IMR-90 (cell line): ENCODE measurements at regions not wholly inside any gene's neighbourhood (a gene's known extent, or its start where the extent isn't known, plus 50 kb on each side); places are given as distances from the start of the nearest gene placed in this dataset.

ENCODE experiments used
- ATAC-seq: fragments of 200-7000 bp; cut with Tn5 transposase; 2 replicates; pipeline ENCODE4 v1.9.1; 2020; ENCODE audit warnings: low read depth, mild to moderate bottlenecking, moderate library complexity
- BruUV-seq: library from RNA; stranded (reverse); fragments of 400-500 nt; replicated peaks from 2 replicates; lab custom pipeline; 2021; lab: Mats Ljungman, UMichigan
- CTCF ChIA-PET: fragments of 300-600 bp; formaldehyde crosslinking; extraction: SDS; loops from one replicate; lab custom pipeline; 2021; ENCODE audit warnings: antibody characterized with exemption; lab: Yijun Ruan, JAX
- POLR2A ChIA-PET: fragments of 300-600 bp; sonication (Branson Sonifier 250); formaldehyde crosslinking; loops from one replicate; lab custom pipeline; 2022; ENCODE audit warnings: antibody characterized with exemption; ENCODE audit not compliant: unreplicated experiment; lab: Charles Lee
- DNase-seq: peaks from one replicate; pipeline ENCODE4 v3.0.0; 2013
- H2AFZ ChIP-seq: replicated peaks from 2 replicates; pipeline ENCODE3; 2013; ENCODE audit warnings: low read length, mild to moderate bottlenecking; ENCODE audit not compliant: poor library complexity
- H2AK5ac ChIP-seq: 2 replicates; pipeline ENCODE4 v1.6.1; 2013; ENCODE audit warnings: low read depth, low read length, inconsistent platforms
- H2AK9ac ChIP-seq: replicated peaks from 2 replicates; pipeline ENCODE3; 2013; ENCODE audit warnings: mild to moderate bottlenecking, low read depth, low read length, moderate library complexity; ENCODE audit not compliant: poor library complexity
- H2BK120ac ChIP-seq: 2 replicates; pipeline ENCODE4 v1.6.1; 2013; ENCODE audit warnings: low read depth, low read length, inconsistent platforms
- H2BK15ac ChIP-seq: 3 replicates; pipeline ENCODE4 v1.6.1; 2013; ENCODE audit warnings: low read depth, low read length, inconsistent platforms
- H2BK20ac ChIP-seq: 2 replicates; pipeline ENCODE4 v1.6.1; 2013; ENCODE audit warnings: low read depth, mild to moderate bottlenecking, inconsistent platforms, low read length, moderate library complexity
- H2BK5ac ChIP-seq: 2 replicates; pipeline ENCODE4 v1.6.1; 2013; ENCODE audit warnings: mild to moderate bottlenecking, low read depth, low read length, inconsistent platforms; ENCODE audit not compliant: poor library complexity, severe bottlenecking
- H3K14ac ChIP-seq: replicated peaks from 2 replicates; pipeline ENCODE4 v1.6.1; 2013; ENCODE audit warnings: low read depth, low read length, inconsistent platforms
- H3K18ac ChIP-seq: 2 replicates; pipeline ENCODE4 v1.6.1; 2013; ENCODE audit warnings: low read depth, low read length, control low read depth
- H3K23ac ChIP-seq: 2 replicates; pipeline ENCODE4 v1.6.1; 2013; ENCODE audit warnings: low read depth, low read length, inconsistent platforms
- H3K27ac ChIP-seq: 2 replicates; pipeline ENCODE4 v1.5.1; 2013; ENCODE audit warnings: mild to moderate bottlenecking, control low read depth, low read length; ENCODE audit not compliant: insufficient read depth
- H3K27me3 ChIP-seq: 2 replicates; pipeline ENCODE4 v1.6.1; 2013; ENCODE audit warnings: low read length; ENCODE audit not compliant: control insufficient read depth, insufficient read depth
- H3K36me3 ChIP-seq: 2 replicates; pipeline ENCODE4 v1.6.1; 2013; ENCODE audit warnings: low read length, mixed read lengths; ENCODE audit not compliant: control insufficient read depth, insufficient read depth
- H3K4ac ChIP-seq: 2 replicates; pipeline ENCODE4 v1.6.1; 2013; ENCODE audit warnings: low read depth, low read length, inconsistent platforms
- H3K4me1 ChIP-seq: 2 replicates; pipeline ENCODE4 v1.6.1; 2013; ENCODE audit warnings: low read length, mixed read lengths; ENCODE audit not compliant: control insufficient read depth, insufficient read depth
- H3K4me2 ChIP-seq: 2 replicates; pipeline ENCODE4 v1.6.1; 2013; ENCODE audit warnings: low read depth, mild to moderate bottlenecking, control low read depth, low read length, moderate library complexity
- H3K4me3 ChIP-seq: 2 replicates; pipeline ENCODE4 v1.5.1; 2013; ENCODE audit warnings: low read depth, mild to moderate bottlenecking, control low read depth, low read length, moderate library complexity; ENCODE audit not compliant: insufficient read depth
- H3K56ac ChIP-seq: 2 replicates; pipeline ENCODE4 v1.6.1; 2013; ENCODE audit warnings: low read length, inconsistent platforms; ENCODE audit not compliant: insufficient read depth; ENCODE audit errors: extremely low read depth
- H3K79me1 ChIP-seq, 2 experiments: 2 replicates each; pipeline ENCODE4 v1.6.1; 2013; ENCODE audit warnings: low read length in 2 of 2, inconsistent platforms in 1 of 2, low read depth in 1 of 2
- H3K9ac ChIP-seq: 2 replicates; pipeline ENCODE4 v1.6.1; 2013; ENCODE audit warnings: low read depth, low read length, control low read depth
- H3K9me1 ChIP-seq: 2 replicates; pipeline ENCODE4 v1.6.1; 2013; ENCODE audit warnings: low read length, inconsistent platforms; ENCODE audit not compliant: insufficient read depth
- H3K9me3 ChIP-seq: 2 replicates; pipeline ENCODE4 v1.6.1; 2013; ENCODE audit warnings: low read length; ENCODE audit not compliant: control insufficient read depth, insufficient read depth
- H4K20me1 ChIP-seq: 2 replicates; pipeline ENCODE4 v1.6.1; 2013; ENCODE audit warnings: low read length, inconsistent platforms; ENCODE audit not compliant: insufficient read depth
- H4K5ac ChIP-seq: 2 replicates; pipeline ENCODE4 v1.6.1; 2013; ENCODE audit warnings: mild to moderate bottlenecking, low read depth, low read length, control low read depth
- H4K8ac ChIP-seq, 2 experiments: 2 replicates each; pipeline ENCODE4 v1.6.1; 2013; ENCODE audit warnings: low read depth in 2 of 2, low read length in 2 of 2, control low read depth in 1 of 2, inconsistent platforms in 1 of 2
- H4K91ac ChIP-seq: 2 replicates; pipeline ENCODE4 v1.6.1; 2013; ENCODE audit warnings: low read depth, low read length, inconsistent platforms; ENCODE audit not compliant: insufficient read depth
- BHLHE40 ChIP-seq: fragments of 150-350 bp; IDR thresholded peaks from 2 replicates; pipeline ENCODE4 v1.6.1; 2016; ENCODE audit warnings: mild to moderate bottlenecking, low read depth, low read length
- CEBPB ChIP-seq: IDR thresholded peaks from 2 replicates; pipeline ENCODE4 v1.6.1; 2012; ENCODE audit warnings: low read depth, low read length, improper control_type of control experiment
- CHD1 ChIP-seq: IDR thresholded peaks from 2 replicates; pipeline ENCODE4 v1.6.1; 2012; ENCODE audit warnings: low read depth, low read length, improper control_type of control experiment
- ELK1 ChIP-seq: fragments of 150-350 bp; IDR thresholded peaks from 2 replicates; pipeline ENCODE4 v1.6.1; 2016; ENCODE audit warnings: low read depth, mild to moderate bottlenecking, low read length, moderate library complexity, borderline replicate concordance
- FOS ChIP-seq: fragments of 150-350 bp; IDR thresholded peaks from 2 replicates; pipeline ENCODE4 v1.6.1; 2016; ENCODE audit warnings: low read depth, low read length
- MAFK ChIP-seq: IDR thresholded peaks from 2 replicates; pipeline ENCODE4 v1.6.1; 2012; ENCODE audit warnings: low read depth, low read length, improper control_type of control experiment
- MAZ ChIP-seq: IDR thresholded peaks from 2 replicates; pipeline ENCODE4 v1.6.1; 2012; ENCODE audit warnings: low read depth, mild to moderate bottlenecking, low read length, improper control_type of control experiment, moderate library complexity, borderline replicate concordance
- MXI1 ChIP-seq: IDR thresholded peaks from 2 replicates; pipeline ENCODE4 v1.6.1; 2012; ENCODE audit warnings: low read depth, mild to moderate bottlenecking, low read length, moderate library complexity, borderline replicate concordance
- NFE2L2 ChIP-seq: fragments of 150-350 bp; IDR thresholded peaks from 2 replicates; pipeline ENCODE4 v1.6.1; 2016; ENCODE audit warnings: low read depth, mild to moderate bottlenecking, low read length
- POLR2A ChIP-seq: IDR thresholded peaks from 2 replicates; pipeline ENCODE4 v1.6.1; 2012; ENCODE audit warnings: mild to moderate bottlenecking, low read depth, low read length
- RAD21 ChIP-seq: IDR thresholded peaks from 2 replicates; pipeline ENCODE4 v1.6.1; 2012; ENCODE audit warnings: low read length, improper control_type of control experiment
- RCOR1 ChIP-seq: IDR thresholded peaks from 2 replicates; pipeline ENCODE4 v1.6.1; 2012; ENCODE audit warnings: mild to moderate bottlenecking, low read length, improper control_type of control experiment; ENCODE audit not compliant: insufficient replicate concordance
- RFX5 ChIP-seq: IDR thresholded peaks from 2 replicates; pipeline ENCODE4 v1.8.0; 2012; ENCODE audit warnings: low read depth, mild to moderate bottlenecking, low read length, moderate library complexity
- SMC3 ChIP-seq: fragments of 150-350 bp; IDR thresholded peaks from 2 replicates; pipeline ENCODE4 v1.6.1; 2016; ENCODE audit warnings: low read depth, mild to moderate bottlenecking, antibody characterized with exemption, low read length, moderate library complexity
- USF2 ChIP-seq: fragments of 150-350 bp; IDR thresholded peaks from 2 replicates; pipeline ENCODE4 v1.6.1; 2017; ENCODE audit warnings: mild to moderate bottlenecking, antibody characterized with exemption, low read length, low read depth
- WGBS, 2 experiments: methylation state at CpG; one replicate each; pipeline versions ENCODE4 v1.1.5 to v1.1.7; 2013; ENCODE audit warnings: missing lambda C conversion rate in 2 of 2; ENCODE audit not compliant: insufficient read length in 1 of 2; ENCODE audit errors: extremely low coverage in 2 of 2; 5-methylcytosine and 5-hydroxymethylcytosine counted together
- dilution Hi-C: fragments of 300-500 bp; cut with HindIII; formaldehyde crosslinking; loops from one replicate; pipeline ENCODE4 v1.14.3; 2018; ENCODE audit warnings: low sequenced_read_pairs; ENCODE audit not compliant: unreplicated experiment
- in situ Hi-C: fragments of 300-500 bp; cut with MboI; formaldehyde crosslinking; loops from 3 replicates; pipeline ENCODE4 v1.14.3; 2019; ENCODE audit warnings: low sequenced_read_pairs, inconsistent platforms, mixed read lengths
- intact Hi-C: fragments of 100-400 bp; cut with micrococcal nuclease; formaldehyde crosslinking; loops from 2 replicates; pipeline ENCODE4 v1.10.0; 2022
- TF ChIP-seq, protein P1 (sequence below): conservative IDR thresholded peaks from 2 replicates; pipeline ENCODE4 v1.5.1; 2012; ENCODE audit warnings: mild to moderate bottlenecking, low read depth, low read length, improper control_type of control experiment

DNA sequence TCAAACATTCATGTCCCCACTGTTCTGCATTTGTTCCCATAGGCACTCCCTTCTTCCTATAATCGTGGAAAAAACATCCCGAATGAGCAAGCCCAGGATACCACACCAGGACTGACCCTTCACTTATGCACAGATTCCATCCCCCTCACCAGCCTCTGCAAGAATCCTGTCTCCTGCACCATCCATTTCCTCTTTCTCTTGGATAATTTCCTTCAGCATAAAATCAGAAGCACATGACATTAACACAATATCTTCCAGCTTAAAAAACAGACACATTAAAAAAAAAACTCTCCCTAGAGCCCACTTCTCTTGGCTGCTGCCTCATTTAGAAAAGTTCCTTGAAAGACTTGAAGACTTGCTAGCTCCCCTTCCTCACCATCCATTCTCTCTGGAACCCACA is 120.9 kb upstream of the CPSF6 start:
- ATAC-seq, result no peak
- no peak overlapping the region for H3K14ac ChIP-seq
- no peak overlapping the region for H4K91ac ChIP-seq
- no peak overlapping the region for H3K4me3 ChIP-seq
- H3K79me1 ChIP-seq, result no peaks in the 10 kb centered on the region
- no peak overlapping the region for H2AFZ ChIP-seq
- no peak overlapping the region for H3K56ac ChIP-seq
- intact Hi-C loops (no loop called here), in situ Hi-C loops (no loop called here), dilution Hi-C loops (no loop called here)
- DNase-seq, result no peak
- H3K4ac ChIP-seq, result no peak overlapping the region
- H4K20me1 ChIP-seq, result no peaks in the 10 kb centered on the region
- H3K9ac ChIP-seq, result no peak overlapping the region
- no peak overlapping the region for H2BK20ac ChIP-seq
- WGBS, 2 experiments, result 64% methylated on average over 2 of the region's 2 CpGs; no CpG with 5 or more reads in 1 of the 2 experiments
- CTCF ChIA-PET, result no interaction called here
- H4K8ac ChIP-seq, result no peak overlapping the region
- no peak overlapping the region for H3K18ac ChIP-seq
- no peak overlapping the region for H2BK15ac ChIP-seq
- no peak overlapping the region for H4K5ac ChIP-seq
- H3K36me3 ChIP-seq, result no peaks in the 10 kb centered on the region
- H3K9me1 ChIP-seq, result no peaks in the 10 kb centered on the region; the same call in 1 of the 2 replicates
- no peak overlapping the region for H2BK5ac ChIP-seq
- H2AK5ac ChIP-seq, result no peak overlapping the region
- H2AK9ac ChIP-seq, result no peak overlapping the region
- no peak overlapping the region for H3K23ac ChIP-seq
- no peak overlapping the region for H3K4me2 ChIP-seq
- H3K27ac ChIP-seq, result no peak overlapping the region
- BruUV-seq, result no TSS peak
- H2BK120ac ChIP-seq, result no peak overlapping the region
- H3K4me1 ChIP-seq, result no peaks in the 10 kb centered on the region
- POLR2A ChIA-PET, result no interaction called here
- no peak for TF ChIP-seq CEBPB
- TF ChIP-seq FOS, result no peak
- TF ChIP-seq CHD1, result no peak
- no peak for TF ChIP-seq RFX5
- no peak for TF ChIP-seq SMC3
- TF ChIP-seq NFE2L2, result no peak
- no peak for TF ChIP-seq MAZ
- TF ChIP-seq, protein P1, sequence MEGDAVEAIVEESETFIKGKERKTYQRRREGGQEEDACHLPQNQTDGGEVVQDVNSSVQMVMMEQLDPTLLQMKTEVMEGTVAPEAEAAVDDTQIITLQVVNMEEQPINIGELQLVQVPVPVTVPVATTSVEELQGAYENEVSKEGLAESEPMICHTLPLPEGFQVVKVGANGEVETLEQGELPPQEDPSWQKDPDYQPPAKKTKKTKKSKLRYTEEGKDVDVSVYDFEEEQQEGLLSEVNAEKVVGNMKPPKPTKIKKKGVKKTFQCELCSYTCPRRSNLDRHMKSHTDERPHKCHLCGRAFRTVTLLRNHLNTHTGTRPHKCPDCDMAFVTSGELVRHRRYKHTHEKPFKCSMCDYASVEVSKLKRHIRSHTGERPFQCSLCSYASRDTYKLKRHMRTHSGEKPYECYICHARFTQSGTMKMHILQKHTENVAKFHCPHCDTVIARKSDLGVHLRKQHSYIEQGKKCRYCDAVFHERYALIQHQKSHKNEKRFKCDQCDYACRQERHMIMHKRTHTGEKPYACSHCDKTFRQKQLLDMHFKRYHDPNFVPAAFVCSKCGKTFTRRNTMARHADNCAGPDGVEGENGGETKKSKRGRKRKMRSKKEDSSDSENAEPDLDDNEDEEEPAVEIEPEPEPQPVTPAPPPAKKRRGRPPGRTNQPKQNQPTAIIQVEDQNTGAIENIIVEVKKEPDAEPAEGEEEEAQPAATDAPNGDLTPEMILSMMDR, result no peak
- no peak for TF ChIP-seq MXI1
- TF ChIP-seq ELK1, result no peak
- TF ChIP-seq POLR2A, result no peak
- no peak for TF ChIP-seq RAD21
- TF ChIP-seq MAFK, result no peak
- no peak for TF ChIP-seq USF2
- no peak for TF ChIP-seq RCOR1
- no peak for TF ChIP-seq BHLHE40
- H3K9me3 ChIP-seq, result no peaks in the 10 kb centered on the region
- peaks cover 10% of the 10 kb centered on the region for H3K27me3 ChIP-seq
